GM13976 (cell line): ENCODE measurements at regions not wholly inside any gene's neighbourhood (a gene's known extent, or its start where the extent isn't known, plus 50 kb on each side); places are given as distances from the start of the nearest gene placed in this dataset.

Experiments used
- DNase-seq: peaks from one replicate; pipeline ENCODE4 v3.0.0; 2012; ENCODE audit warnings: low spot score
- CTCF ChIP-seq: IDR thresholded peaks from 2 replicates; pipeline ENCODE4 v1.5.1; 2012; ENCODE audit warnings: borderline replicate concordance, mild to moderate bottlenecking; ENCODE audit not compliant: insufficient read depth; ENCODE audit errors: extremely low read depth, missing control alignments, control extremely low read depth
- in situ Hi-C: fragments of 300-500 bp; cut with MboI; formaldehyde crosslinking; loops from one replicate; pipeline ENCODE4 v1.12.0; 2022; ENCODE audit warnings: low sequenced_read_pairs, mixed read lengths, inconsistent platforms; ENCODE audit not compliant: unreplicated experiment

- TF ChIP-seq CTCF: no peak
- no peak for DNase-seq
- in situ Hi-C loops: no loop called here
Measured at GRCh38 chr14:71521238-71522135, 410.7 kb upstream of the RGS6 start.

- TF ChIP-seq CTCF: no peak
- peak; percentile 41 for DNase-seq
- in situ Hi-C loops: no loop called here
Measured at GRCh38 chr14:71523630-71524319, 408.5 kb upstream of the RGS6 start.

GRCh38 chr14:71524320-71524982 lies 407.8 kb upstream of the RGS6 start:
- no peak for TF ChIP-seq CTCF
- peak; percentile 41 for DNase-seq
- in situ Hi-C loops: no loop called here

- DNase-seq: no peak
- no peak for TF ChIP-seq CTCF
- in situ Hi-C loops: no loop called here
Measured at GRCh38 chr14:71525663-71526221, 406.5 kb upstream of the RGS6 start.

GRCh38 chr14:71526388-71526787 lies 405.8 kb upstream of the RGS6 start:
- in situ Hi-C loops: no loop called here
- TF ChIP-seq CTCF: no peak
- no peak for DNase-seq

GRCh38 chr14:71527838-71528237 lies 404.4 kb upstream of the RGS6 start:
- in situ Hi-C loops: no loop called here
- DNase-seq: no peak
- no peak for TF ChIP-seq CTCF
